ENCODE measurements at regions not wholly inside any gene's neighbourhood (a gene's known extent, or its start where the extent isn't known, plus 50 kb on each side); places are given as distances from the start of the nearest gene placed in this dataset.
"Not testable (repeated sequence)": the region's sequence is repeated elsewhere in the genome, so short reads cannot be mapped to it uniquely, and the experiment has no call there.

GRCh38 chrX:51151734-51152133 is 180.9 kb upstream of the NUDT10 start:
- DNase-seq (ENCODE audit: low spot score) = no peak

GRCh38 chrX:51155157-51155556 is 177.5 kb upstream of the NUDT10 start:
- no peak for DNase-seq (ENCODE audit: low spot score)

DNA sequence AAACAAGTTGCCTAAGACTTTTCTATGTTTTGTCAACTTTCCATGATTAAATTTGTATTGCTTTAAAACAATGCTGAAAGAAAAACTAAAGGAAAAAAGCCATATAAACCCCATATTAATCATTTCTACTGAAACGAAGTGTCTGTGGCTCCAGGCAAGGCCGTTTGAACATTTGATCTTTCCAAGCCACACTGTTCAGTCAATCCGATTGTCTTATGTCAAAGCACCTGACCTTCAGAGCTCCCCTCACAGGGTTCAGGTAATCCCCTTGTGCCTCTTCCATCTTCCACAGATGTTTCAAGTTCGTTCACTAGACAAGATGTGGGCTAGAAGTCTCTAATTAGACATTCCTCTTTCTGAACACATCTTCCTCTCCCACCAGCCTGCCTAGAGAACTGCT is 177.1 kb upstream of the NUDT10 start:
- DNase-seq (ENCODE audit: low spot score) = no peak

DNA sequence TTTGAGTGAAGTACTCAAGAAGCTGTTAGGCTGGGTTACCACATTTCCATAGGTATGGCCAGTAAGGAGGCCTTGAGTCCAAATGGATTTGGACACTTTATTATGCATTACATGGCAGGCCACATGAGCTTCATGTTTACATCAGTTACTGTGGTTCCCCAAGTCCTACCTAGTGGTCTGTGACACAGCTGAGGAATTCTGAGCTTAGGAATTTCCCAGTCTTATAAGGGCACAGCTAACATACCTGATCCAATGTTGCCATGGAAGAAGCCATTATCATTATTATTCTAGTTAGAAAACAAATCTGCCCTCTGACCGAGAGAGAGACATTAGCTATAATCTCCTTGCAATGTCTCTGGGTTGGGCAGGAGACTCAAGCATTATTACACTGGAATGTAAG is 174.4 kb upstream of the NUDT10 start:
- no peak for DNase-seq (ENCODE audit: low spot score)

- DNase-seq (ENCODE audit: low spot score) = not testable (repeated sequence)
Observed at GRCh38 chrX:51159378-51159777, 173.2 kb upstream of the NUDT10 start.

DNA sequence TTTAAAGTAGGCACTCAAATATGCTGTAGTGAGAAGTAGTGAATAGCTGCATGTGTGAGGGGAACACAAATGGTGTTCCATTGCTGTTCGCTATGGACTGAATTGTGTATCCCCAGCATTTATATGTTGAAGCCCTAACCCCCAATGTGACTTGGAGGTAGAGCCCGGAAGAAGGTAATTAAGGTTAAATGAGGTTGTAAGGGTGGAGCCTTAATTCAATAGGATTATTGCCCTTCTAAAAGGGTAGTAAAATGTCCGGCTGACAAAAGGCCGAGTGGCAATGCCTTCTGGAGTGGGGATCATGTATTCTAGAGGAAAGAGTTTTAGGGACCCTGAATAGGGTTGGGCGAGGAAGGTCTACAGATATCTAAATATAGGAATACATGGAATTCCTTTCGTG is 168.9 kb upstream of the NUDT10 start:
- DNase-seq (ENCODE audit: low spot score) = no peak

- not testable (repeated sequence) for DNase-seq (ENCODE audit: low spot score)
Observed at GRCh38 chrX:51178356-51178900, 154.2 kb upstream of the NUDT10 start.

- not testable (repeated sequence) for DNase-seq (ENCODE audit: low spot score)
Observed at GRCh38 chrX:51179805-51180204, 152.8 kb upstream of the NUDT10 start.

- no peak for DNase-seq (ENCODE audit: low spot score)
Observed at GRCh38 chrX:51182545-51182944, 150.1 kb upstream of the NUDT10 start.

GRCh38 chrX:51192104-51192503 is 140.5 kb upstream of the NUDT10 start:
- DNase-seq (ENCODE audit: low spot score) = no peak

DNA sequence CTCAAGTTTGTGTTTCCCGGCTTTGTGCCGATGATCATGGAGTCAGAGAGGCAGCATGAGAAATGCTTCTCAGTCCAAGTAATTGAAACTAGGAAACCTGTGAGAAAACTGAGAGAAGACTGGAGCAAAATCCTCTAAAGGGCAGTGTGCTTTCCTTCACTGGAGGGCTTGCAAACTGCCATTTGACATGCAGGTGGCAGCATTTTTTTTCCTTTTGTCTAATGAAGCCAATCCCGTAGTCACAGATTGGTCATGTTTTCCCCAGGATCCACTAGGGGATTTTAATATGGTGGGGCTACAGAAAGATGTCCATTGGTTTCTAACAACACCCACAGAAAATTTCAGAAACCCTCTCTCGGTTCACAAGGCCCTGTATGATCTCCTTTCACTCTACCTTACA is 117.4 kb upstream of the NUDT10 start:
- DNase-seq (ENCODE audit: low spot score) = no peak

GRCh38 chrX:51215856-51216255 is 116.8 kb upstream of the NUDT10 start:
- DNase-seq (ENCODE audit: low spot score) = no peak

GRCh38 chrX:51242212-51242611 is 90.4 kb upstream of the NUDT10 start:
- no peak for DNase-seq (ENCODE audit: low spot score)

DNA sequence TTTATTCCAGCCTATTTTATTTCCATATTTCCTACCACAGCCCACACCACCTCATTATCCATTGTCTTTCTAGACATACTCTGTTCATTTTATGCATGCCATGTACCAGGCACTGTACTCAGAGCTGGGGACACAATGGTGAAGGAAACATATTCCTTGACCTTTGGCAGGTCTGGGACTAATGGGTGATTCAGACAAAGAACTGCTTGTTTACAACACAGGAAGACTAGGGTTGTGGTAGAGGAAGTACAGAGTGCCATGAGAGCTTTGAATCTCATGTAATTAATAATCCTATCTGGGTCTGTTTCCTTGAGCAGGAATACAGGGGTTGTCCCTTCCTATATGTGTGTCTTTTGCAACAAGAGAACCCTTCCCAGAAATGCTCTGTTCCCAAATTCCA is 75.1 kb upstream of the NUDT10 start:
- DNase-seq (ENCODE audit: low spot score) = no peak

- DNase-seq (ENCODE audit: low spot score) = not testable (repeated sequence)
Observed at GRCh38 chrX:51262271-51262670, 70.4 kb upstream of the NUDT10 start.

- no peak for DNase-seq (ENCODE audit: low spot score)
Observed at GRCh38 chrX:51272638-51273037, 60.0 kb upstream of the NUDT10 start.

DNA sequence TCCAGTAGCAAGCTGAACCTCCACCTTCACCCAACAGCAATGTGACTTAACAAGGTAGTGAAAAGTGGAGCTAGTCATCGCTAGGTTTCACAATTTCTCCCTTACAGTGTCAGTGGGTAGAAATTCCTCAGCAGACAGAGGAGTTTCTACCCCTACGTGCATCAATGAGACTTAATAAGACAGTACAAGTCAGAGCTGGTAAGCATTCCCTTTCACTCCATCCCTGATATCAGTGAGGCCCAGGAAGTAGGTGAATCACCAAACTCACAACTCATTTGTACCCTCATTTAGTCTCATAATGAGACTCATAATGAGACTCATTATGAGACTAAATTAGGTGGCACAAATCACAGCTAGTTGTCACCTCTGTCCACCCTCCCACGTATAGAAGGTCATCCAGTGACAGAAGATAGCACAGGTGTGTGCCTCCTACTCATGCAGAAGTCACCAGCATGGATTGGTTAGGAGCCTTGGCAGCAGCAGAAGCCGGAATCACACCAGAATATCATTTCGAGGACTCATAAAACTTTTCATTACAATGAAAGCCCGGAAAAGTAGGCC is 50.8 kb upstream of the NUDT10 start:
- DNase-seq (ENCODE audit: low spot score) = no peak

Data from CD4-positive, alpha-beta T cell treated with Interleukin-6 at 100 ng/mL for 8 hours (primary cell).